ENCODE measurements at regions not wholly inside any gene's neighbourhood (a gene's known extent, or its start where the extent isn't known, plus 50 kb on each side); places are given as distances from the start of the nearest gene placed in this dataset.

- Histone ChIP-seq H3K27ac (ENCODE audit: low read length) (no peak overlapping the region), H3K4me1 (ENCODE audit: low read length) (no peaks in the 10 kb centered on the region), H3K9ac (ENCODE audit: low read length) (no peak overlapping the region), H2AFZ (ENCODE audit: low read length) (no peak overlapping the region), H3K36me3 (replicated peaks; ENCODE audit: insufficient read depth, low read length) (no peaks in the 10 kb centered on the region), H3F3A (ENCODE audit: insufficient read depth, low read length) (no peaks in the 10 kb centered on the region), H3K9me2 (replicated peaks; ENCODE audit: insufficient read depth, low read length) (no peaks in the 10 kb centered on the region), H4K20me1 (ENCODE audit: insufficient read depth, low read length) (no peaks in the 10 kb centered on the region), H3K27me3 (replicated peaks; ENCODE audit: insufficient read depth, low read length) (no peaks in the 10 kb centered on the region), H3K4me2 (ENCODE audit: low read depth, low read length) (no peak overlapping the region), H3K9me3 (replicated peaks; ENCODE audit: insufficient read depth, low read length) (no peaks in the 10 kb centered on the region), H3K4me3 (ENCODE audit: low read length) (no peak overlapping the region), H3K79me2 (ENCODE audit: low read length) (no peaks in the 10 kb centered on the region)
- TF ChIP-seq EZH2phosphoT487 (IDR thresholded peaks at IDR 0.05; ENCODE audit: low read length) (no peak), EZH2 (optimal IDR thresholded peaks at IDR 0.05; ENCODE audit: low read depth, low read length) (no peak), CTCF (IDR thresholded peaks at IDR 0.05; ENCODE audit: low read length) (peak; percentile 58)
- DNase-seq: peak; percentile 37
These were observed 1032.2 kb downstream of the CDH11 start for GRCh38 chr16:64089697-64090096.

DNA sequence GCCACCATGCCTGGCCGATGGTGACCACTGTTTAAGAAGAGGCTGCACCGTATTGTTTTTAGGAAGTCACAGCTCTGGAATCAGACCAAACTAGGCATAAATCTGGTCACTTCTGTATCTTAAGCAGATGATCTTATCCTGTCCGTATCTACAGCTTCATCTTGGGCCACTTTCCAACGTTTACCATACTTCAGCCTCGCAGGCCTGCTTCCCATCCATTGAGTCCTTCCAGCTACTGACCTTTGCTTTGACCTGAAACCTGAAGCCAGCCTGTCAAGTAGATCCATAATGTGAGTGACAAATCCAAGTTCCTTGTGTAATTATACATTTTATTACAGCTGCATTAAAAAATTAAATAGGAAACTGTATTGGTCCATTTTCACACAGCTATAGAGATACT lies 1033.0 kb downstream of the CDH11 start:
- no peak overlapping the region for H3K4me3 ChIP-seq (ENCODE audit: low read length)
- H2AFZ ChIP-seq (ENCODE audit: low read length): no peak overlapping the region
- H3K9ac ChIP-seq (ENCODE audit: low read length): no peak overlapping the region
- TF ChIP-seq EZH2 (optimal IDR thresholded peaks at IDR 0.05; ENCODE audit: low read depth, low read length) (no peak), CTCF (IDR thresholded peaks at IDR 0.05; ENCODE audit: low read length) (no peak), EZH2phosphoT487 (IDR thresholded peaks at IDR 0.05; ENCODE audit: low read length) (no peak)
- H3K9me2 ChIP-seq (replicated peaks; ENCODE audit: insufficient read depth, low read length): no peaks in the 10 kb centered on the region
- H3K4me1 ChIP-seq (ENCODE audit: low read length): no peaks in the 10 kb centered on the region
- no peaks in the 10 kb centered on the region for H4K20me1 ChIP-seq (ENCODE audit: insufficient read depth, low read length)
- no peaks in the 10 kb centered on the region for H3F3A ChIP-seq (ENCODE audit: insufficient read depth, low read length)
- H3K9me3 ChIP-seq (replicated peaks; ENCODE audit: insufficient read depth, low read length): no peaks in the 10 kb centered on the region
- no peak for DNase-seq
- H3K79me2 ChIP-seq (ENCODE audit: low read length): no peaks in the 10 kb centered on the region
- H3K36me3 ChIP-seq (replicated peaks; ENCODE audit: insufficient read depth, low read length): no peaks in the 10 kb centered on the region
- no peaks in the 10 kb centered on the region for H3K27me3 ChIP-seq (replicated peaks; ENCODE audit: insufficient read depth, low read length)
- H3K4me2 ChIP-seq (ENCODE audit: low read depth, low read length): no peak overlapping the region
- no peak overlapping the region for H3K27ac ChIP-seq (ENCODE audit: low read length)

DNA sequence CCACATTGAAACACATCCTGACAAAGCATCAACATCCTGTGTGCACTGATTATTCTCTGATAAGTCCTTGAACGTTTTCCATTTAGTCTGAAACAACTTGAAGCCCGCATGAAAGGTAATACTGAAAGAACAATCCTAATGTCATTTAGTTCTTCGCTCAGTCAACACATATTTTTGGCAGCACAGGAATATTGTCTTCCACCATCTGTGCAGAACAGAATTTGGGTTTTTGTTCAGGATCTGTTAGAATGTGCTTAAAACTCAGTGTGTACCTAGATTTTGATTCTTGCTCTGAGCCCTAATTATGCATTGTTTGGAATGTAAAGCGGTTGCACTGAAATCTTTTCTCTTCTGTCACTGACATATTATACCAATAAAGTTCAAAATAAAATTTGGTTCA lies 1036.6 kb downstream of the CDH11 start:
- Histone ChIP-seq H3K4me2 (ENCODE audit: low read depth, low read length) (no peak overlapping the region), H3K9me3 (replicated peaks; ENCODE audit: insufficient read depth, low read length) (no peaks in the 10 kb centered on the region), H3K27ac (ENCODE audit: low read length) (no peak overlapping the region), H3K36me3 (replicated peaks; ENCODE audit: insufficient read depth, low read length) (no peaks in the 10 kb centered on the region), H3K9ac (ENCODE audit: low read length) (no peak overlapping the region), H3K4me1 (ENCODE audit: low read length) (no peaks in the 10 kb centered on the region), H2AFZ (ENCODE audit: low read length) (no peak overlapping the region), H3K9me2 (replicated peaks; ENCODE audit: insufficient read depth, low read length) (no peaks in the 10 kb centered on the region), H3K4me3 (ENCODE audit: low read length) (no peak overlapping the region), H3K79me2 (ENCODE audit: low read length) (no peaks in the 10 kb centered on the region), H3F3A (ENCODE audit: insufficient read depth, low read length) (no peaks in the 10 kb centered on the region), H4K20me1 (ENCODE audit: insufficient read depth, low read length) (no peaks in the 10 kb centered on the region), H3K27me3 (replicated peaks; ENCODE audit: insufficient read depth, low read length) (no peaks in the 10 kb centered on the region)
- TF ChIP-seq EZH2 (optimal IDR thresholded peaks at IDR 0.05; ENCODE audit: low read depth, low read length): no peak
- no peak for TF ChIP-seq CTCF (IDR thresholded peaks at IDR 0.05; ENCODE audit: low read length)
- TF ChIP-seq EZH2phosphoT487 (IDR thresholded peaks at IDR 0.05; ENCODE audit: low read length): no peak
- no peak for DNase-seq
